ENCODE measurements at regions not wholly inside any gene's neighbourhood (a gene's known extent, or its start where the extent isn't known, plus 50 kb on each side); places are given as distances from the start of the nearest gene placed in this dataset.

DNA sequence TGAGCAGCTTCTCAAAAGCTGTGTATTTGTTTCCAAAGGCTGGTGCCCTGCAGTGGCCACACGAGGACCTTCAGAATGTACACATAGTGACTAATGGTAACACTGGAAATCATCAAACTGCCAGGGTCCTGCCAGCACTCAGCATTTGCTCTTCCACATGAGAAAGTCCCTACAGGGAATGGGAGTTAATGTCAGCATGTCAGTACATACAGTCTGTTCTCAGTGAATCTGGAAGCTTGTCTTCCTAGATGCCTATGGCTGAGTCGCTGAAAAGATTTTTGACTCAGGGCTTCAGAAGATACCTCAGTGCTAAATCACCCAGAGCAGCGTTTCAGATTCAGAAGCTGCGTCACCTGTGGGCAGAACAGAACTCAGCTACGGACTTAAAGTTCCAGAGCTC lies 108.2 kb downstream of the CDC7 start:
- no peak for TF ChIP-seq CTCF (IDR thresholded peaks at IDR 0.05)
- POLR2A ChIA-PET = interaction anchor here (0.6 to 2.0 kb wide), 2 partner anchors 11 to 124 kb away, joined by 3 to 5 read pairs; no protein-coding TSS in a partner anchor
- H3K27ac Mint-ChIP-seq = no peak overlapping the region
- intact Hi-C loops (cut with micrococcal nuclease) = no loop called here
- no peaks in the 10 kb centered on the region for H3K9me3 Mint-ChIP-seq
- no peaks in the 10 kb centered on the region for H3K36me3 Mint-ChIP-seq (ENCODE audit: low read depth)
- DNase-seq (no peak), ATAC-seq (no peak)
- CTCF ChIA-PET = interaction anchor here (1.2 kb wide), 1 partner anchor 318 kb away, joined by 3 read pairs; no protein-coding TSS in a partner anchor
- H3K4me3 Mint-ChIP-seq = no peak overlapping the region
- peaks cover under 1% of the 10 kb centered on the region for H3K4me1 Mint-ChIP-seq (ENCODE audit: low read depth)
- no peaks in the 10 kb centered on the region for H3K27me3 Mint-ChIP-seq

DNA sequence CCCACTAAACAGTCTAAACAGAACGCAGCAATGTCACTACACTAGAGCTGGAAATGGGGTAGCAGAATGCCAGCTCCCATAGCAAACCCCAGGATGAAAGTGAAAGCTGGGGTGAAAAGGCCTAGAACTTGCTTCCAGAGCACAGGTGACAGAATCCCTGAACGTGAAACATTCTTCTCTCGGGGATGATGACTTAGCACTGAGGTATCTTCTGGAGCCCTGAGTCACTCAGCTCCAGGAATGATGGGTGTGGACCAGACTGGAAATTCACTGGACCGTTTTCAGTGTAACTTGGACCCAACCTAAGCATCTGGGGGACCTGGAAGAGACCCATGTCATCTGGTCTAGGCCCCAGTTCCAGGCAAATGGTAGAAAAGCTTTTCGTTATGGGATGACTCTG lies 108.9 kb downstream of the CDC7 start:
- CTCF ChIA-PET = interaction anchor here (0.6 to 1.2 kb wide), 2 partner anchors 55 to 317 kb away, joined by 3 read pairs; no protein-coding TSS in a partner anchor

DNA sequence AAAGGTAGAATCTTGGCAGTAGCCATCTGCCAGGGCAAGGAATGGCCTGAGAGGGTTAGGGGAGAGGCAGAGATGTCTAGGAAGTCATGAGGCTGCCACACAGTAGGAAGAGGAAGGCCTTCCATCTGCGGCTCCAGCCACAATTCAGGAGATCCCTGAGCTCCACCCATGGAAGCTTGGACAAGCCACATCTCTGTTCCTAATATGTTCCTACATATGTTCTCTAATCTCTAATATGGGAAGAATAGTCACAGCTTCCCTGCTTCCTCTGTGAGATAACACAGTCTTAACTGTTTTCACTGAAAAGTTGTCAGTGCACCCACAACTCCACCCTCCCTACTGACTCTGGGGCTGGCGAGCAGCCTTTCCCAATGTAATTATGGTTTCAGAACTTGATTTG lies 109.5 kb downstream of the CDC7 start:
- POLR2A ChIA-PET = interaction anchor here (2.0 kb wide), 1 partner anchor 9 kb away, joined by 5 read pairs; no protein-coding TSS in a partner anchor
- Mint-ChIP-seq H3K9me3 (no peaks in the 10 kb centered on the region), H3K27me3 (no peaks in the 10 kb centered on the region), H3K4me1 (ENCODE audit: low read depth) (no peaks in the 10 kb centered on the region), H3K36me3 (ENCODE audit: low read depth) (no peaks in the 10 kb centered on the region), H3K27ac (no peak overlapping the region), H3K4me3 (no peak overlapping the region)
- CTCF ChIA-PET = interaction anchor here (0.6 kb wide), 1 partner anchor 56 kb away, joined by 3 read pairs; no protein-coding TSS in a partner anchor
- intact Hi-C loops (cut with micrococcal nuclease) = no loop called here
- ATAC-seq = no peak
- no peak for TF ChIP-seq CTCF (IDR thresholded peaks at IDR 0.05)
- DNase-seq = no peak

More for the DNA sequence above, 108.9 kb downstream of the CDC7 start:
- Mint-ChIP-seq H3K27ac (no peak overlapping the region), H3K4me1 (ENCODE audit: low read depth) (no peaks in the 10 kb centered on the region), H3K4me3 (no peak overlapping the region), H3K9me3 (no peaks in the 10 kb centered on the region), H3K27me3 (no peaks in the 10 kb centered on the region), H3K36me3 (ENCODE audit: low read depth) (no peaks in the 10 kb centered on the region)
- TF ChIP-seq CTCF (IDR thresholded peaks at IDR 0.05) = no peak
- no peak for DNase-seq
- intact Hi-C loops (cut with micrococcal nuclease) = no loop called here
- ATAC-seq = no peak
- POLR2A ChIA-PET = interaction anchor here (2.0 kb wide), 1 partner anchor 10 kb away, joined by 5 read pairs; no protein-coding TSS in a partner anchor

GRCh38 chr1:91610789-91611188 lies 110.1 kb downstream of the CDC7 start:
- ATAC-seq (no peak), DNase-seq (no peak)
- H3K36me3 Mint-ChIP-seq (ENCODE audit: low read depth) = no peaks in the 10 kb centered on the region
- H3K27ac Mint-ChIP-seq = no peak overlapping the region
- intact Hi-C loops (cut with micrococcal nuclease) = no loop called here
- H3K4me1 Mint-ChIP-seq (ENCODE audit: low read depth) = no peaks in the 10 kb centered on the region
- H3K9me3 Mint-ChIP-seq = no peaks in the 10 kb centered on the region
- TF ChIP-seq CTCF (IDR thresholded peaks at IDR 0.05) = no peak
- no peak overlapping the region for H3K4me3 Mint-ChIP-seq
- ChIA-PET POLR2A (interaction anchor here (2.0 kb wide), 1 partner anchor 9 kb away, joined by 5 read pairs; no protein-coding TSS in a partner anchor), CTCF (interaction anchor here (1.0 kb wide), 1 partner anchor 15 kb away, joined by 3 read pairs; no protein-coding TSS in a partner anchor)
- no peaks in the 10 kb centered on the region for H3K27me3 Mint-ChIP-seq

GRCh38 chr1:91611483-91611917 lies 110.8 kb downstream of the CDC7 start:
- H3K36me3 Mint-ChIP-seq (ENCODE audit: low read depth) = no peaks in the 10 kb centered on the region
- DNase-seq = no peak
- no peaks in the 10 kb centered on the region for H3K4me1 Mint-ChIP-seq (ENCODE audit: low read depth)
- POLR2A ChIA-PET = no interaction called here
- no peak overlapping the region for H3K27ac Mint-ChIP-seq
- intact Hi-C loops (cut with micrococcal nuclease) = no loop called here
- CTCF ChIA-PET = interaction anchor here (1.0 kb wide), 1 partner anchor 14 kb away, joined by 3 read pairs; no protein-coding TSS in a partner anchor
- no peak overlapping the region for H3K4me3 Mint-ChIP-seq
- H3K27me3 Mint-ChIP-seq = no peaks in the 10 kb centered on the region
- no peak for TF ChIP-seq CTCF (IDR thresholded peaks at IDR 0.05)
- H3K9me3 Mint-ChIP-seq = no peaks in the 10 kb centered on the region
- no peak for ATAC-seq

Data from activated CD8-positive, alpha-beta T cell treated with anti-CD3 and anti-CD28 coated beads for 36 hours (primary cell).